ENCODE measurements at regions not wholly inside any gene's neighbourhood (a gene's known extent, or its start where the extent isn't known, plus 50 kb on each side); places are given as distances from the start of the nearest gene placed in this dataset.

DNA sequence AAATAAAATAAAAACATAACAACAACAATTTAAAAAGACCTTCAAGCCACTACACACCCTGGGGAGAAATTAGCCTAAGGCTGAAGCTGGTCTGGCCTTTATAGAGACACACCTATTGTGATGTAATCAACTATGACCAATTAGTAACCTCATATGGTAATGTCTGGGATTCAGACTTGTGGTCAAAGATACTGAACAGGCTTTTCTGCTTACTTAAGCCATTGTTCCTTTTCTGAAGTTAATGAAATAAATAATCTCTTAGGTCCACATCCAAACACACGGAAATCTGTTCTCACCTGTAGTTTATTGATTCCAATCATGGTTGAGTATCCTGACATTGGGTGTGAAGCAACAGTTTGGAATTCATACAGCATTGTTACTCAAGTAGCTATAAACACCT lies 152.5 kb downstream of the PLS3 start:
- no peak overlapping the region for H3K23ac ChIP-seq (ENCODE audit: insufficient read length, low read depth, low read length)
- no peak overlapping the region for H3K4me2 ChIP-seq (ENCODE audit: insufficient read depth, insufficient read length, low read length)
- no peak overlapping the region for H2AK5ac ChIP-seq (ENCODE audit: insufficient read length, low read length)

More for the DNA sequence above, 152.5 kb downstream of the PLS3 start:
- H3K9ac ChIP-seq (ENCODE audit: extremely low read depth, insufficient read length, low read length) = no peak overlapping the region
- H2BK120ac ChIP-seq (ENCODE audit: low read depth, low read length, poor library complexity, severe bottlenecking) = no peak overlapping the region
- Mint-ChIP-seq H3K4me3 (no peak overlapping the region), H3K36me3 (ENCODE audit: insufficient read depth in 1 of 3, low read depth in 3 of 3) (no peaks in the 10 kb centered on the region), H3K4me1 (peaks cover 24 to 29% of the 10 kb centered on the region in 2 experiments), H3K27me3 (ENCODE audit: low read depth) (no peaks in the 10 kb centered on the region), H3K9me3 (no peaks in the 10 kb centered on the region), H3K27ac (no peak overlapping the region)
- no peak overlapping the region for H3K18ac ChIP-seq (ENCODE audit: insufficient read length, low read depth, low read length)
- peaks cover 2% of the 10 kb centered on the region; the same call in 1 of the 2 replicates for H3K4me1 ChIP-seq (ENCODE audit: insufficient read depth, low read length)
- H4K20me1 ChIP-seq (ENCODE audit: control insufficient read depth, insufficient read depth, insufficient read length) = no peaks in the 10 kb centered on the region
- H4K8ac ChIP-seq (replicated peaks; ENCODE audit: insufficient read length, low read depth, low read length) = no peak overlapping the region
- H3K56ac ChIP-seq (ENCODE audit: insufficient read length, low read depth, low read length) = no peak overlapping the region
- no peaks in the 10 kb centered on the region for H3K27me3 ChIP-seq (ENCODE audit: insufficient read depth, low read length)
- H3K23me2 ChIP-seq (ENCODE audit: insufficient read length, low read depth, low read length, poor library complexity, severe bottlenecking) = no peaks in the 10 kb centered on the region
- no peak overlapping the region for H2BK15ac ChIP-seq (ENCODE audit: low read depth, low read length)
- no peak overlapping the region for H2AFZ ChIP-seq (ENCODE audit: low read length)
- no peak overlapping the region for H3K4ac ChIP-seq (ENCODE audit: low read depth, low read length)
- no peak overlapping the region for H3T11ph ChIP-seq (ENCODE audit: low read length)
- TF ChIP-seq, protein P1, sequence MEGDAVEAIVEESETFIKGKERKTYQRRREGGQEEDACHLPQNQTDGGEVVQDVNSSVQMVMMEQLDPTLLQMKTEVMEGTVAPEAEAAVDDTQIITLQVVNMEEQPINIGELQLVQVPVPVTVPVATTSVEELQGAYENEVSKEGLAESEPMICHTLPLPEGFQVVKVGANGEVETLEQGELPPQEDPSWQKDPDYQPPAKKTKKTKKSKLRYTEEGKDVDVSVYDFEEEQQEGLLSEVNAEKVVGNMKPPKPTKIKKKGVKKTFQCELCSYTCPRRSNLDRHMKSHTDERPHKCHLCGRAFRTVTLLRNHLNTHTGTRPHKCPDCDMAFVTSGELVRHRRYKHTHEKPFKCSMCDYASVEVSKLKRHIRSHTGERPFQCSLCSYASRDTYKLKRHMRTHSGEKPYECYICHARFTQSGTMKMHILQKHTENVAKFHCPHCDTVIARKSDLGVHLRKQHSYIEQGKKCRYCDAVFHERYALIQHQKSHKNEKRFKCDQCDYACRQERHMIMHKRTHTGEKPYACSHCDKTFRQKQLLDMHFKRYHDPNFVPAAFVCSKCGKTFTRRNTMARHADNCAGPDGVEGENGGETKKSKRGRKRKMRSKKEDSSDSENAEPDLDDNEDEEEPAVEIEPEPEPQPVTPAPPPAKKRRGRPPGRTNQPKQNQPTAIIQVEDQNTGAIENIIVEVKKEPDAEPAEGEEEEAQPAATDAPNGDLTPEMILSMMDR (conservative IDR thresholded peaks at IDR 0.05) = no peak
- H2BK5ac ChIP-seq (ENCODE audit: insufficient read length, low read length) = no peak overlapping the region
- DNase-seq = no peak
- no peaks in the 10 kb centered on the region for H3K79me2 ChIP-seq (ENCODE audit: insufficient read depth, low read length)
- no peak overlapping the region for H4K91ac ChIP-seq (ENCODE audit: insufficient read length, low read depth, low read length)
- H3K27ac ChIP-seq (ENCODE audit: insufficient read length, low read depth, low read length) = no peak overlapping the region
- no peak overlapping the region for H3K14ac ChIP-seq (ENCODE audit: insufficient read depth, low read length)
- H2BK20ac ChIP-seq (ENCODE audit: low read depth, low read length, poor library complexity, severe bottlenecking) = no peak overlapping the region
- no CpG with 5 or more reads among the region's 1 CpG for WGBS (ENCODE audit: extremely low coverage, insufficient read length, low lambda C conversion rate)
- H2BK12ac ChIP-seq (ENCODE audit: insufficient read length, low read depth, low read length) = no peak overlapping the region
- H4K5ac ChIP-seq (ENCODE audit: insufficient read length, low read depth, low read length) = no peak overlapping the region
- H3K79me1 ChIP-seq (ENCODE audit: insufficient read depth, low read depth, low read length, poor library complexity, severe bottlenecking) = no peaks in the 10 kb centered on the region
- H3K9me3 ChIP-seq (ENCODE audit: control insufficient read depth, low read depth, low read length) = no peaks in the 10 kb centered on the region

All from H9 (cell line).